ENCODE measurements at regions not wholly inside any gene's neighbourhood (a gene's known extent, or its start where the extent isn't known, plus 50 kb on each side); places are given as distances from the start of the nearest gene placed in this dataset.
A peak's percentile ranks its signal among the peaks of the same experiment; 100 is the strongest.
"Not testable (repeated sequence)": the region's sequence is repeated elsewhere in the genome, so short reads cannot be mapped to it uniquely, and the experiment has no call there.

GRCh38 chr18:62455222-62455621, 67.6 kb upstream of the ZCCHC2 start:
- H3K4me3 ChIP-seq (ENCODE audit: low read length) = no peak overlapping the region
- H3K9ac ChIP-seq (ENCODE audit: low read length) = no peak overlapping the region
- peaks cover 45% of the 10 kb centered on the region for H3K4me1 ChIP-seq (ENCODE audit: control insufficient read depth, insufficient read depth, low read length)
- DNase-seq (ENCODE audit: low read depth) = no peak
- no peaks in the 10 kb centered on the region for H3K36me3 ChIP-seq (ENCODE audit: control insufficient read depth, insufficient read depth, low read length, severe bottlenecking)
- no peaks in the 10 kb centered on the region for H3K27me3 ChIP-seq (replicated peaks; ENCODE audit: control insufficient read depth, insufficient read depth, low read length)
- H3K9me3 ChIP-seq (ENCODE audit: control insufficient read depth, low read length) = no peaks in the 10 kb centered on the region

- Histone ChIP-seq H3K9ac (ENCODE audit: low read length) (no peak overlapping the region), H3K27me3 (replicated peaks; ENCODE audit: control insufficient read depth, insufficient read depth, low read length) (no peaks in the 10 kb centered on the region), H3K4me3 (ENCODE audit: low read length) (no peak overlapping the region), H3K36me3 (ENCODE audit: control insufficient read depth, insufficient read depth, low read length, severe bottlenecking) (no peaks in the 10 kb centered on the region), H3K4me1 (ENCODE audit: control insufficient read depth, insufficient read depth, low read length) (peaks cover 45% of the 10 kb centered on the region), H3K9me3 (ENCODE audit: control insufficient read depth, low read length) (no peaks in the 10 kb centered on the region)
- no peak for DNase-seq (ENCODE audit: low read depth)
Observed at GRCh38 chr18:62457877-62458276, 64.9 kb upstream of the ZCCHC2 start.

GRCh38 chr18:62458346-62458745, 64.5 kb upstream of the ZCCHC2 start:
- no peaks in the 10 kb centered on the region for H3K9me3 ChIP-seq (ENCODE audit: control insufficient read depth, low read length)
- no peaks in the 10 kb centered on the region for H3K27me3 ChIP-seq (replicated peaks; ENCODE audit: control insufficient read depth, insufficient read depth, low read length)
- no peaks in the 10 kb centered on the region for H3K36me3 ChIP-seq (ENCODE audit: control insufficient read depth, insufficient read depth, low read length, severe bottlenecking)
- H3K4me3 ChIP-seq (ENCODE audit: low read length) = no peak overlapping the region
- no peak overlapping the region for H3K9ac ChIP-seq (ENCODE audit: low read length)
- H3K4me1 ChIP-seq (ENCODE audit: control insufficient read depth, insufficient read depth, low read length) = peaks cover 49% of the 10 kb centered on the region
- no peak for DNase-seq (ENCODE audit: low read depth)

GRCh38 chr18:62458868-62459716, 63.7 kb upstream of the ZCCHC2 start:
- H3K9ac ChIP-seq (ENCODE audit: low read length) = no peak overlapping the region
- H3K36me3 ChIP-seq (ENCODE audit: control insufficient read depth, insufficient read depth, low read length, severe bottlenecking) = no peaks in the 10 kb centered on the region
- H3K9me3 ChIP-seq (ENCODE audit: control insufficient read depth, low read length) = no peaks in the 10 kb centered on the region
- H3K4me1 ChIP-seq (ENCODE audit: control insufficient read depth, insufficient read depth, low read length) = peaks cover 51% of the 10 kb centered on the region
- H3K4me3 ChIP-seq (ENCODE audit: low read length) = no peak overlapping the region
- DNase-seq (ENCODE audit: low read depth) = no peak
- no peaks in the 10 kb centered on the region for H3K27me3 ChIP-seq (replicated peaks; ENCODE audit: control insufficient read depth, insufficient read depth, low read length)

GRCh38 chr18:62460851-62461300, 61.9 kb upstream of the ZCCHC2 start:
- Histone ChIP-seq H3K4me3 (ENCODE audit: low read length) (peak overlapping the region; percentile 15), H3K27me3 (replicated peaks; ENCODE audit: control insufficient read depth, insufficient read depth, low read length) (no peaks in the 10 kb centered on the region), H3K9ac (ENCODE audit: low read length) (peak overlapping the region; percentile 25), H3K4me1 (ENCODE audit: control insufficient read depth, insufficient read depth, low read length) (peaks cover 55% of the 10 kb centered on the region), H3K9me3 (ENCODE audit: control insufficient read depth, low read length) (no peaks in the 10 kb centered on the region), H3K36me3 (ENCODE audit: control insufficient read depth, insufficient read depth, low read length, severe bottlenecking) (no peaks in the 10 kb centered on the region)
- DNase-seq (ENCODE audit: low read depth) = peak; percentile 84

GRCh38 chr18:62461591-62461990, 61.2 kb upstream of the ZCCHC2 start:
- H3K36me3 ChIP-seq (ENCODE audit: control insufficient read depth, insufficient read depth, low read length, severe bottlenecking) = no peaks in the 10 kb centered on the region
- peaks cover 55% of the 10 kb centered on the region for H3K4me1 ChIP-seq (ENCODE audit: control insufficient read depth, insufficient read depth, low read length)
- H3K9ac ChIP-seq (ENCODE audit: low read length) = no peak overlapping the region
- H3K9me3 ChIP-seq (ENCODE audit: control insufficient read depth, low read length) = no peaks in the 10 kb centered on the region
- no peak for DNase-seq (ENCODE audit: low read depth)
- no peaks in the 10 kb centered on the region for H3K27me3 ChIP-seq (replicated peaks; ENCODE audit: control insufficient read depth, insufficient read depth, low read length)
- H3K4me3 ChIP-seq (ENCODE audit: low read length) = no peak overlapping the region

GRCh38 chr18:62464266-62464665, 58.6 kb upstream of the ZCCHC2 start:
- no peak overlapping the region for H3K9ac ChIP-seq (ENCODE audit: low read length)
- peak; percentile 22 for DNase-seq (ENCODE audit: low read depth)
- no peaks in the 10 kb centered on the region for H3K27me3 ChIP-seq (replicated peaks; ENCODE audit: control insufficient read depth, insufficient read depth, low read length)
- no peaks in the 10 kb centered on the region for H3K9me3 ChIP-seq (ENCODE audit: control insufficient read depth, low read length)
- H3K4me1 ChIP-seq (ENCODE audit: control insufficient read depth, insufficient read depth, low read length) = peaks cover 41% of the 10 kb centered on the region
- no peak overlapping the region for H3K4me3 ChIP-seq (ENCODE audit: low read length)
- H3K36me3 ChIP-seq (ENCODE audit: control insufficient read depth, insufficient read depth, low read length, severe bottlenecking) = no peaks in the 10 kb centered on the region

- H3K4me3 ChIP-seq (ENCODE audit: low read length); H3K4me1 ChIP-seq (ENCODE audit: control insufficient read depth, insufficient read depth, low read length); H3K9ac ChIP-seq (ENCODE audit: low read length); H3K36me3 ChIP-seq (ENCODE audit: control insufficient read depth, insufficient read depth, low read length, severe bottlenecking); DNase-seq (ENCODE audit: low read depth); H3K27me3 ChIP-seq (replicated peaks; ENCODE audit: control insufficient read depth, insufficient read depth, low read length): not testable (repeated sequence)
- peaks cover 29% of the 10 kb centered on the region for H3K9me3 ChIP-seq (ENCODE audit: control insufficient read depth, low read length)
Observed at GRCh38 chr18:62469131-62469530, 53.7 kb upstream of the ZCCHC2 start.

Measured in adipocyte (in vitro differentiated cells).